ENCODE measurements at regions not wholly inside any gene's neighbourhood (a gene's known extent, or its start where the extent isn't known, plus 50 kb on each side); places are given as distances from the start of the nearest gene placed in this dataset.

GRCh38 chr1:181364801-181365200 is 118.5 kb upstream of the CACNA1E start:
- ChIA-PET POLR2A (no interaction called here), CTCF (no interaction called here)
- no peak for TF ChIP-seq CTCF (IDR thresholded peaks at IDR 0.05; ENCODE audit: control extremely low read depth, extremely low read depth, low read depth, missing control alignments)
- DNase-seq (ENCODE audit: extremely low spot score), result no peak

GRCh38 chr1:181366910-181367309 is 116.4 kb upstream of the CACNA1E start:
- POLR2A ChIA-PET, result no interaction called here
- CTCF ChIA-PET, result interaction anchor here (0.9 to 1.7 kb wide), 3 partner anchors 9 to 43 kb away, joined by 3 to 6 read pairs (median 4); no protein-coding TSS in a partner anchor
- no peak for DNase-seq (ENCODE audit: extremely low spot score)
- TF ChIP-seq CTCF (IDR thresholded peaks at IDR 0.05; ENCODE audit: control extremely low read depth, extremely low read depth, low read depth, missing control alignments), result no peak

- no peak for DNase-seq (ENCODE audit: extremely low spot score)
- no peak for TF ChIP-seq CTCF (IDR thresholded peaks at IDR 0.05; ENCODE audit: control extremely low read depth, extremely low read depth, low read depth, missing control alignments)
- ChIA-PET CTCF (interaction anchor here (1.1 kb wide), 1 partner anchor 20 kb away, joined by 3 read pairs; no protein-coding TSS in a partner anchor), POLR2A (no interaction called here)
Observed at GRCh38 chr1:181369416-181369815, 113.9 kb upstream of the CACNA1E start.

- no peak for TF ChIP-seq CTCF (IDR thresholded peaks at IDR 0.05; ENCODE audit: control extremely low read depth, extremely low read depth, low read depth, missing control alignments)
- ChIA-PET CTCF (interaction anchor here (2.5 kb wide), 1 partner anchor 15 kb away, joined by 7 read pairs; no protein-coding TSS in a partner anchor), POLR2A (no interaction called here)
- DNase-seq (ENCODE audit: extremely low spot score), result no peak
Observed at GRCh38 chr1:181383695-181384094, 99.6 kb upstream of the CACNA1E start.

- TF ChIP-seq CTCF (IDR thresholded peaks at IDR 0.05; ENCODE audit: control extremely low read depth, extremely low read depth, low read depth, missing control alignments), result no peak
- CTCF ChIA-PET, result interaction anchor here (1.0 to 2.9 kb wide), 3 partner anchors 12 to 196 kb away, joined by 4 to 9 read pairs (median 4); no protein-coding TSS in a partner anchor
- DNase-seq (ENCODE audit: extremely low spot score), result no peak
- POLR2A ChIA-PET, result no interaction called here
Observed at GRCh38 chr1:181386340-181386739, 97.0 kb upstream of the CACNA1E start.

GRCh38 chr1:181386951-181387350 is 96.4 kb upstream of the CACNA1E start:
- CTCF ChIA-PET, result interaction anchor here (1.2 to 2.9 kb wide), 3 partner anchors 12 to 197 kb away, joined by 3 to 9 read pairs (median 4); no protein-coding TSS in a partner anchor
- TF ChIP-seq CTCF (IDR thresholded peaks at IDR 0.05; ENCODE audit: control extremely low read depth, extremely low read depth, low read depth, missing control alignments), result no peak
- DNase-seq (ENCODE audit: extremely low spot score), result no peak
- POLR2A ChIA-PET, result no interaction called here
